A549 (cell line): ENCODE measurements at regions not wholly inside any gene's neighbourhood (a gene's known extent, or its start where the extent isn't known, plus 50 kb on each side); places are given as distances from the start of the nearest gene placed in this dataset.

ENCODE experiments used
- ATAC-seq, 2 experiments: fragments of 200-7000 bp in 1 of 2; fragments of >200 bp in 1 of 2; cut with Nextera tagmentation in 1 of 2; cut with Tn5 transposase in 1 of 2; 3 replicates each; pipeline versions ENCODE4 v1.8.0 to v1.9.1; 2018 to 2020; ENCODE audit warnings: mild to moderate bottlenecking in 1 of 2, moderate library complexity in 1 of 2
- CTCF ChIA-PET: fragments of 300-600 bp; sonication (Branson Sonifier 250); formaldehyde crosslinking; extraction: SDS; loops from one replicate; lab custom pipeline; 2021; ENCODE audit warnings: antibody characterized with exemption, inconsistent platforms; lab: Yijun Ruan, JAX
- POLR2A ChIA-PET: fragments of 350-600 bp; formaldehyde crosslinking; extraction: SDS; loops from one replicate; lab custom pipeline; 2021; ENCODE audit warnings: antibody characterized with exemption, inconsistent platforms; lab: Yijun Ruan, JAX
- DNase-seq, 2 experiments: peaks; one replicate each; pipeline versions ENCODE4 v3.0.0 to v3.0.0-alpha.2; 2011 to 2016; ENCODE audit warnings: low read depth in 1 of 2, low spot score in 1 of 2
- FAIRE-seq: peaks from 2 replicates; lab custom pipeline; 2011; peaks lifted over from hg19 to GRCh38; lab: Jason Lieb, UNC
- H3K27ac ChIP-seq, 2 experiments: fragments of >200 bp; sonication (Bioruptor Twin); formaldehyde crosslinking; 3 replicates each; pipeline ENCODE4 v1.5.1; 2016 to 2017
- H3K4me1 ChIP-seq: fragments of >200 bp; sonication (Bioruptor Twin); formaldehyde crosslinking; 3 replicates; pipeline ENCODE4 v1.6.1; 2016
- H3K4me2 ChIP-seq: fragments of >200 bp; sonication (Bioruptor Twin); formaldehyde crosslinking; 3 replicates; pipeline ENCODE4 v1.6.1; 2016
- H3K4me3 ChIP-seq: fragments of >200 bp; sonication (Bioruptor Twin); formaldehyde crosslinking; 3 replicates; pipeline ENCODE4 v1.5.1; 2016
- H3K9me3 ChIP-seq: fragments of >200 bp; sonication (Bioruptor Twin); formaldehyde crosslinking; 3 replicates; pipeline ENCODE4 v1.6.1; 2016
- ATOH8 ChIP-seq: fragments of 250-450 bp; sonication (Bioruptor Pico); IDR thresholded peaks from 2 replicates; pipeline ENCODE4 v1.5.0; 2020; ENCODE audit warnings: low read depth, mild to moderate bottlenecking, moderate library complexity
- CBX2 ChIP-seq: fragments of 200-600 bp; sonication (generic); IDR thresholded peaks from 2 replicates; pipeline ENCODE4 v1.6.1; 2016; ENCODE audit warnings: low read depth, mild to moderate bottlenecking, borderline replicate concordance
- CHD2 ChIP-seq: fragments of 150-350 bp; IDR thresholded peaks from 2 replicates; pipeline ENCODE4 v1.6.1; 2014; ENCODE audit warnings: low read length; ENCODE audit not compliant: partially characterized antibody
- CHD4 ChIP-seq: fragments of 200-600 bp; sonication (generic); IDR thresholded peaks from 2 replicates; pipeline ENCODE4 v1.6.1; 2016; ENCODE audit warnings: antibody characterized with exemption, mild to moderate bottlenecking, borderline replicate concordance
- E2F6 ChIP-seq: IDR thresholded peaks from 2 replicates; pipeline ENCODE4 v1.6.1; 2012; ENCODE audit warnings: low read depth, borderline replicate concordance
- EHMT2 ChIP-seq: fragments of 200-600 bp; sonication (generic); IDR thresholded peaks from 2 replicates; pipeline ENCODE4 v1.6.1; 2016; ENCODE audit warnings: antibody characterized with exemption, low read depth, mild to moderate bottlenecking, moderate library complexity
- FOSB ChIP-seq: fragments of 250-450 bp; sonication (Bioruptor Pico); IDR thresholded peaks from 2 replicates; pipeline ENCODE4 v1.5.0; 2020; ENCODE audit warnings: mild to moderate bottlenecking, moderate library complexity
- JUNB ChIP-seq: fragments of >200 bp; sonication (Bioruptor Twin); formaldehyde crosslinking; IDR thresholded peaks from 2 replicates; pipeline ENCODE4 v1.6.1; 2016
- MAFK ChIP-seq: fragments of 450-650 bp; IDR thresholded peaks from 2 replicates; pipeline ENCODE4 v1.6.1; 2014; ENCODE audit not compliant: partially characterized antibody
- MAX ChIP-seq: IDR thresholded peaks from 2 replicates; pipeline ENCODE4 v1.6.1; 2012
- MAZ ChIP-seq: fragments of 150-350 bp; IDR thresholded peaks from 2 replicates; pipeline ENCODE4 v1.6.1; 2014; ENCODE audit warnings: antibody characterized with exemption, low read depth, low read length, borderline replicate concordance
- MYC ChIP-seq: IDR thresholded peaks from 2 replicates; pipeline ENCODE4 v1.6.1; 2012; ENCODE audit warnings: mild to moderate bottlenecking, inconsistent platforms, low read length, improper control_type of control experiment, borderline replicate concordance
- PHF8 ChIP-seq: fragments of 200-600 bp; sonication (generic); IDR thresholded peaks from 2 replicates; pipeline ENCODE4 v1.6.1; 2016; ENCODE audit warnings: low read depth, mild to moderate bottlenecking, antibody characterized with exemption, moderate library complexity, borderline replicate concordance
- POLR2AphosphoS2 ChIP-seq: conservative IDR thresholded peaks from 2 replicates; pipeline ENCODE4 v1.6.1; 2012; ENCODE audit warnings: low read length, improper control_type of control experiment, inconsistent platforms
- RAD21 ChIP-seq, 2 experiments: fragments of >200 bp in 1 of 2; sonication (Bioruptor Twin) in 1 of 2; formaldehyde crosslinking in 1 of 2; IDR thresholded peaks in 1 of 2; conservative IDR thresholded peaks in 1 of 2; 2 replicates in 1 of 2; 3 replicates in 1 of 2; pipeline ENCODE4 v1.6.1; 2012 to 2018; ENCODE audit warnings: inconsistent platforms in 1 of 2
- RNF2 ChIP-seq: fragments of 200-600 bp; sonication (generic); IDR thresholded peaks from 2 replicates; pipeline ENCODE4 v1.6.1; 2016; ENCODE audit warnings: low read depth, mild to moderate bottlenecking, antibody characterized with exemption, moderate library complexity, borderline replicate concordance
- SMC3 ChIP-seq: fragments of >200 bp; sonication (Bioruptor Twin); formaldehyde crosslinking; IDR thresholded peaks from 3 replicates; pipeline ENCODE4 v1.6.1; 2018; ENCODE audit warnings: inconsistent platforms
- TP53 ChIP-seq: fragments of 250-450 bp; sonication (Bioruptor Pico); IDR thresholded peaks from 2 replicates; pipeline ENCODE4 v1.5.0; 2021; ENCODE audit warnings: mild to moderate bottlenecking, moderate library complexity
- ZC3H11A ChIP-seq: fragments of 450-650 bp; IDR thresholded peaks from 2 replicates; pipeline ENCODE4 v1.6.1; 2014; ENCODE audit warnings: antibody characterized with exemption, mild to moderate bottlenecking
- ZFP36 ChIP-seq: fragments of 450-650 bp; IDR thresholded peaks from 2 replicates; pipeline ENCODE4 v1.6.1; 2014; ENCODE audit warnings: borderline replicate concordance; ENCODE audit not compliant: partially characterized antibody
- ZNF302 ChIP-seq: fragments of 250-450 bp; sonication (Bioruptor Pico); IDR thresholded peaks from 2 replicates; pipeline ENCODE4 v1.9.0; 2021; ENCODE audit warnings: inconsistent platforms, mild to moderate bottlenecking, moderate library complexity
- ZSCAN20 ChIP-seq: fragments of 250-450 bp; sonication (Bioruptor Pico); IDR thresholded peaks from 2 replicates; pipeline ENCODE4 v1.8.0; 2022; ENCODE audit warnings: mild to moderate bottlenecking, moderate library complexity
- WGBS: methylation state at CpG from one replicate; pipeline ENCODE4 v1.1.6; 2017; ENCODE audit errors: missing lambda C conversion rate; 5-methylcytosine and 5-hydroxymethylcytosine counted together

- no peak for TF ChIP-seq POLR2AphosphoS2
- no peak for TF ChIP-seq JUNB
- no peak for TF ChIP-seq RNF2
- TF ChIP-seq ZC3H11A, result no peak
- TF ChIP-seq, all 56 proteins: peak for 0
Observed at GRCh38 chr10:33681595-33681994, 347.1 kb upstream of the NRP1 start (continued).

- TF ChIP-seq ATOH8 (CRISPR knock-in tag) (no peak), ZFP36 (no peak), JUNB (no peak), EHMT2 (no peak)
- H3K9me3 ChIP-seq, result peaks cover 10% of the 10 kb centered on the region; the same call in 1 of the 3 replicates
- no peak overlapping the region for H3K27ac ChIP-seq
- ChIA-PET POLR2A (no interaction called here), CTCF (no interaction called here)
- WGBS, result 49% methylated on average over 5 of the region's 5 CpGs
- no peaks in the 10 kb centered on the region for H3K4me1 ChIP-seq
- ATAC-seq, result no peak
- DNase-seq, result no peak
- no peak for FAIRE-seq
- no peak overlapping the region for H3K4me2 ChIP-seq
- no peak overlapping the region for H3K4me3 ChIP-seq
Observed at GRCh38 chr10:33680036-33680435, 345.6 kb upstream of the NRP1 start.

- H3K4me2 ChIP-seq, result no peak overlapping the region
- no peak for FAIRE-seq
- CTCF ChIA-PET, result no interaction called here
- no peak for TF ChIP-seq MAX
- TF ChIP-seq CBX2, result no peak
- no peak for TF ChIP-seq CHD4
- TF ChIP-seq TP53 (CRISPR knock-in tag), result no peak
- TF ChIP-seq POLR2AphosphoS2, result no peak
- TF ChIP-seq JUNB, result no peak
- no peak for TF ChIP-seq FOSB (CRISPR knock-in tag)
- no peak for TF ChIP-seq ZNF302 (CRISPR knock-in tag)
- no peak for TF ChIP-seq RAD21 (conservative IDR thresholded peaks at IDR 0.05 in 1 of 2, IDR thresholded peaks at IDR 0.05 in 1 of 2)
- no peak for TF ChIP-seq SMC3
- TF ChIP-seq PHF8, result no peak
- TF ChIP-seq E2F6, result no peak
- no peak for TF ChIP-seq ZSCAN20 (CRISPR knock-in tag)
- TF ChIP-seq MAFK, result no peak
- TF ChIP-seq, all 56 proteins: peak for 0
- 75% methylated on average over 9 of the region's 9 CpGs for WGBS
- H3K4me1 ChIP-seq, result no peaks in the 10 kb centered on the region
- no peaks in the 10 kb centered on the region for H3K9me3 ChIP-seq
- no peak overlapping the region for H3K27ac ChIP-seq
- POLR2A ChIA-PET, result no interaction called here
- ATAC-seq (no peak), DNase-seq (no peak)
- H3K4me3 ChIP-seq, result no peak overlapping the region
Observed at GRCh38 chr10:33676606-33677339, 342.3 kb upstream of the NRP1 start.

- Histone ChIP-seq H3K27ac (no peak overlapping the region), H3K4me1 (no peaks in the 10 kb centered on the region), H3K4me2 (no peak overlapping the region), H3K9me3 (no peaks in the 10 kb centered on the region), H3K4me3 (no peak overlapping the region)
- ATAC-seq (no peak), FAIRE-seq (no peak), DNase-seq (no peak)
- ChIA-PET POLR2A (no interaction called here), CTCF (no interaction called here)
- TF ChIP-seq PHF8 (no peak), MYC (no peak), CHD2 (no peak), MAZ (no peak)
- WGBS, result 79% methylated on average over 10 of the region's 10 CpGs
Observed at GRCh38 chr10:33674986-33675599, 340.6 kb upstream of the NRP1 start.
